H1 (cell line): ENCODE measurements at regions not wholly inside any gene's neighbourhood (a gene's known extent, or its start where the extent isn't known, plus 50 kb on each side); places are given as distances from the start of the nearest gene placed in this dataset.

Experiments used
- BACH1 ChIP-seq: IDR thresholded peaks from 2 replicates; pipeline ENCODE4 v1.6.1; 2012; ENCODE audit warnings: low read length, improper control_type of control experiment
- CBX5 ChIP-seq: fragments of 300-800, 300-1000 bp; sonication (generic); IDR thresholded peaks from 2 replicates; pipeline ENCODE4 v1.7.1; 2016; ENCODE audit warnings: antibody characterized with exemption, low read length, low read depth
- CEBPB ChIP-seq: IDR thresholded peaks from 2 replicates; pipeline ENCODE4 v1.6.1; 2012; ENCODE audit warnings: low read depth, low read length
- CHD1 ChIP-seq: IDR thresholded peaks from 2 replicates; pipeline ENCODE4 v1.6.1; 2012; ENCODE audit warnings: low read depth, low read length, improper control_type of control experiment
- CTBP2 ChIP-seq: IDR thresholded peaks from 2 replicates; pipeline ENCODE4 v1.7.0; 2011; ENCODE audit warnings: borderline replicate concordance, mild to moderate bottlenecking, moderate library complexity, mixed read lengths, low read length; ENCODE audit not compliant: insufficient read depth, insufficient read length
- KDM4A ChIP-seq: IDR thresholded peaks from one replicate; pipeline ENCODE4 v1.7.1; 2012; ENCODE audit warnings: low read depth, mild to moderate bottlenecking, moderate library complexity, low read length, inconsistent platforms; ENCODE audit not compliant: severe bottlenecking
- RFX5 ChIP-seq: IDR thresholded peaks from 2 replicates; pipeline ENCODE4 v1.6.1; 2011; ENCODE audit warnings: low read depth, low read length, improper control_type of control experiment, borderline replicate concordance
- RXRA ChIP-seq: IDR thresholded peaks from 2 replicates; pipeline ENCODE4 v1.6.1; 2011; ENCODE audit warnings: low read depth, mild to moderate bottlenecking, low read length, moderate library complexity; ENCODE audit not compliant: insufficient read depth
- SAP30 ChIP-seq: fragments of 300-600 bp; sonication (generic); IDR thresholded peaks from 2 replicates; pipeline ENCODE4 v1.7.1; 2012; ENCODE audit warnings: low read length, moderate library complexity, mild to moderate bottlenecking, inconsistent platforms; ENCODE audit not compliant: insufficient read depth, insufficient replicate concordance
- SP4 ChIP-seq: IDR thresholded peaks from 2 replicates; pipeline ENCODE4 v1.6.1; 2012; ENCODE audit warnings: low read length, inconsistent platforms
- SRF ChIP-seq: IDR thresholded peaks from 2 replicates; pipeline ENCODE4 v1.6.1; 2011; ENCODE audit warnings: mild to moderate bottlenecking, low read depth, low read length, moderate library complexity
- TCF12 ChIP-seq: IDR thresholded peaks from 2 replicates; pipeline ENCODE4 v1.6.1; 2011; ENCODE audit warnings: low read depth, mild to moderate bottlenecking, low read length
- TF ChIP-seq, protein P1 (sequence below): fragments of 300-600 bp; sonication (generic); IDR thresholded peaks from 2 replicates; pipeline ENCODE4 v1.7.1; 2012; ENCODE audit warnings: low read length, moderate library complexity, mild to moderate bottlenecking, inconsistent platforms; ENCODE audit not compliant: insufficient replicate concordance

DNA sequence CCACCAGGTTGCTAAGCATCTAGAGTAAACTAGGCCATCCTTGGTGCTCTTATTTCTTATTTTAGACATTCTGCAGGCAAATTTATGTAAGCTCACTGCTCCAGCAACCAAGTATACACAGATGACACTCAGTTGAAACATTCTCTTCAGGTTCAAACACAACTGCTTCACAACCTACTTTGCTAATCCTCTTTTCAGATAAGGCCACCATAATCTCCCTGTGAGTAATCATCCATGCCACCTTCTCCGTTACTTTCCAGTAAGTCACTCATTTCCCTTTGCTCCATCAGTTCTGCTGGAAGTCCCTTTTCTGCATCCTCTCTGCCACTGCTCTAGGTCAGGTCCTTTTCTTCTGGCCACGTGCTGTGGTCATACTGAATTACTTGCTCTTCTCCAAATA, 120.2 kb upstream of the WDFY3 start (continued):
- TF ChIP-seq, protein P1, sequence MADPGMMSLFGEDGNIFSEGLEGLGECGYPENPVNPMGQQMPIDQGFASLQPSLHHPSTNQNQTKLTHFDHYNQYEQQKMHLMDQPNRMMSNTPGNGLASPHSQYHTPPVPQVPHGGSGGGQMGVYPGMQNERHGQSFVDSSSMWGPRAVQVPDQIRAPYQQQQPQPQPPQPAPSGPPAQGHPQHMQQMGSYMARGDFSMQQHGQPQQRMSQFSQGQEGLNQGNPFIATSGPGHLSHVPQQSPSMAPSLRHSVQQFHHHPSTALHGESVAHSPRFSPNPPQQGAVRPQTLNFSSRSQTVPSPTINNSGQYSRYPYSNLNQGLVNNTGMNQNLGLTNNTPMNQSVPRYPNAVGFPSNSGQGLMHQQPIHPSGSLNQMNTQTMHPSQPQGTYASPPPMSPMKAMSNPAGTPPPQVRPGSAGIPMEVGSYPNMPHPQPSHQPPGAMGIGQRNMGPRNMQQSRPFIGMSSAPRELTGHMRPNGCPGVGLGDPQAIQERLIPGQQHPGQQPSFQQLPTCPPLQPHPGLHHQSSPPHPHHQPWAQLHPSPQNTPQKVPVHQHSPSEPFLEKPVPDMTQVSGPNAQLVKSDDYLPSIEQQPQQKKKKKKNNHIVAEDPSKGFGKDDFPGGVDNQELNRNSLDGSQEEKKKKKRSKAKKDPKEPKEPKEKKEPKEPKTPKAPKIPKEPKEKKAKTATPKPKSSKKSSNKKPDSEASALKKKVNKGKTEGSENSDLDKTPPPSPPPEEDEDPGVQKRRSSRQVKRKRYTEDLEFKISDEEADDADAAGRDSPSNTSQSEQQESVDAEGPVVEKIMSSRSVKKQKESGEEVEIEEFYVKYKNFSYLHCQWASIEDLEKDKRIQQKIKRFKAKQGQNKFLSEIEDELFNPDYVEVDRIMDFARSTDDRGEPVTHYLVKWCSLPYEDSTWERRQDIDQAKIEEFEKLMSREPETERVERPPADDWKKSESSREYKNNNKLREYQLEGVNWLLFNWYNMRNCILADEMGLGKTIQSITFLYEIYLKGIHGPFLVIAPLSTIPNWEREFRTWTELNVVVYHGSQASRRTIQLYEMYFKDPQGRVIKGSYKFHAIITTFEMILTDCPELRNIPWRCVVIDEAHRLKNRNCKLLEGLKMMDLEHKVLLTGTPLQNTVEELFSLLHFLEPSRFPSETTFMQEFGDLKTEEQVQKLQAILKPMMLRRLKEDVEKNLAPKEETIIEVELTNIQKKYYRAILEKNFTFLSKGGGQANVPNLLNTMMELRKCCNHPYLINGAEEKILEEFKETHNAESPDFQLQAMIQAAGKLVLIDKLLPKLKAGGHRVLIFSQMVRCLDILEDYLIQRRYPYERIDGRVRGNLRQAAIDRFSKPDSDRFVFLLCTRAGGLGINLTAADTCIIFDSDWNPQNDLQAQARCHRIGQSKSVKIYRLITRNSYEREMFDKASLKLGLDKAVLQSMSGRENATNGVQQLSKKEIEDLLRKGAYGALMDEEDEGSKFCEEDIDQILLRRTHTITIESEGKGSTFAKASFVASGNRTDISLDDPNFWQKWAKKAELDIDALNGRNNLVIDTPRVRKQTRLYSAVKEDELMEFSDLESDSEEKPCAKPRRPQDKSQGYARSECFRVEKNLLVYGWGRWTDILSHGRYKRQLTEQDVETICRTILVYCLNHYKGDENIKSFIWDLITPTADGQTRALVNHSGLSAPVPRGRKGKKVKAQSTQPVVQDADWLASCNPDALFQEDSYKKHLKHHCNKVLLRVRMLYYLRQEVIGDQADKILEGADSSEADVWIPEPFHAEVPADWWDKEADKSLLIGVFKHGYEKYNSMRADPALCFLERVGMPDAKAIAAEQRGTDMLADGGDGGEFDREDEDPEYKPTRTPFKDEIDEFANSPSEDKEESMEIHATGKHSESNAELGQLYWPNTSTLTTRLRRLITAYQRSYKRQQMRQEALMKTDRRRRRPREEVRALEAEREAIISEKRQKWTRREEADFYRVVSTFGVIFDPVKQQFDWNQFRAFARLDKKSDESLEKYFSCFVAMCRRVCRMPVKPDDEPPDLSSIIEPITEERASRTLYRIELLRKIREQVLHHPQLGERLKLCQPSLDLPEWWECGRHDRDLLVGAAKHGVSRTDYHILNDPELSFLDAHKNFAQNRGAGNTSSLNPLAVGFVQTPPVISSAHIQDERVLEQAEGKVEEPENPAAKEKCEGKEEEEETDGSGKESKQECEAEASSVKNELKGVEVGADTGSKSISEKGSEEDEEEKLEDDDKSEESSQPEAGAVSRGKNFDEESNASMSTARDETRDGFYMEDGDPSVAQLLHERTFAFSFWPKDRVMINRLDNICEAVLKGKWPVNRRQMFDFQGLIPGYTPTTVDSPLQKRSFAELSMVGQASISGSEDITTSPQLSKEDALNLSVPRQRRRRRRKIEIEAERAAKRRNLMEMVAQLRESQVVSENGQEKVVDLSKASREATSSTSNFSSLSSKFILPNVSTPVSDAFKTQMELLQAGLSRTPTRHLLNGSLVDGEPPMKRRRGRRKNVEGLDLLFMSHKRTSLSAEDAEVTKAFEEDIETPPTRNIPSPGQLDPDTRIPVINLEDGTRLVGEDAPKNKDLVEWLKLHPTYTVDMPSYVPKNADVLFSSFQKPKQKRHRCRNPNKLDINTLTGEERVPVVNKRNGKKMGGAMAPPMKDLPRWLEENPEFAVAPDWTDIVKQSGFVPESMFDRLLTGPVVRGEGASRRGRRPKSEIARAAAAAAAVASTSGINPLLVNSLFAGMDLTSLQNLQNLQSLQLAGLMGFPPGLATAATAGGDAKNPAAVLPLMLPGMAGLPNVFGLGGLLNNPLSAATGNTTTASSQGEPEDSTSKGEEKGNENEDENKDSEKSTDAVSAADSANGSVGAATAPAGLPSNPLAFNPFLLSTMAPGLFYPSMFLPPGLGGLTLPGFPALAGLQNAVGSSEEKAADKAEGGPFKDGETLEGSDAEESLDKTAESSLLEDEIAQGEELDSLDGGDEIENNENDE: no peak
- TF ChIP-seq SRF (no peak), KDM4A (no peak), RFX5 (no peak), SAP30 (no peak), SP4 (no peak), BACH1 (no peak), CEBPB (no peak), CHD1 (no peak), CBX5 (no peak), CTBP2 (no peak), TCF12 (no peak), RXRA (no peak)
